ENCODE measurements at regions not wholly inside any gene's neighbourhood (a gene's known extent, or its start where the extent isn't known, plus 50 kb on each side); places are given as distances from the start of the nearest gene placed in this dataset.

DNA sequence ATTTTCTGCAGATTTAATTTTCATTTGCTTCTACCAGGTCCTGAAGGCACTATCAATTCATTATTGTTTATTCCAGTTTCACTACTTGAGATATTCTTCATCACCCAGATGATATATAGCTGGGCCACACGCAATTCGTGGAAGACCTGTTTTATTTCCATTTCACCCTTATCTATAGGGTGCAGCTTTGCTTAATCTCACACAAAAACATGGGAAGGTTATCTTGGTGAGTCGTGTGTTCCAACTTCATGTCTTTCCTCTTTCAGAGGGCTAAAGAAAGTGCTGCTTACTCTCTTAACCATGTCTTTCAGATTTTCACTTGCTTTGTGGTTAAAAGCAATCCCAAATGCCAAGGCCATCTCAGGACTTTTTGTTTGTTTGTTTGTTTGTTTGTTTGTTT is 194.0 kb downstream of the SOD2 start:
- no peaks in the 10 kb centered on the region for H3K27me3 ChIP-seq (ENCODE audit: control insufficient read depth, low read length)
- no peak overlapping the region for H3K4me3 ChIP-seq (ENCODE audit: low read length)
- H4K20me1 ChIP-seq (ENCODE audit: control insufficient read depth, insufficient read depth, low read depth, low read length), result no peaks in the 10 kb centered on the region
- H3K9me2 ChIP-seq (replicated peaks; ENCODE audit: control insufficient read depth, low read length), result no peaks in the 10 kb centered on the region
- no peaks in the 10 kb centered on the region for H3F3A ChIP-seq (ENCODE audit: control insufficient read depth, insufficient read depth)
- H3K27ac ChIP-seq (ENCODE audit: low read depth, low read length), result no peak overlapping the region
- TF ChIP-seq EZH2phosphoT487 (IDR thresholded peaks at IDR 0.05; ENCODE audit: borderline replicate concordance, low read length), result no peak
- TF ChIP-seq, protein P1, sequence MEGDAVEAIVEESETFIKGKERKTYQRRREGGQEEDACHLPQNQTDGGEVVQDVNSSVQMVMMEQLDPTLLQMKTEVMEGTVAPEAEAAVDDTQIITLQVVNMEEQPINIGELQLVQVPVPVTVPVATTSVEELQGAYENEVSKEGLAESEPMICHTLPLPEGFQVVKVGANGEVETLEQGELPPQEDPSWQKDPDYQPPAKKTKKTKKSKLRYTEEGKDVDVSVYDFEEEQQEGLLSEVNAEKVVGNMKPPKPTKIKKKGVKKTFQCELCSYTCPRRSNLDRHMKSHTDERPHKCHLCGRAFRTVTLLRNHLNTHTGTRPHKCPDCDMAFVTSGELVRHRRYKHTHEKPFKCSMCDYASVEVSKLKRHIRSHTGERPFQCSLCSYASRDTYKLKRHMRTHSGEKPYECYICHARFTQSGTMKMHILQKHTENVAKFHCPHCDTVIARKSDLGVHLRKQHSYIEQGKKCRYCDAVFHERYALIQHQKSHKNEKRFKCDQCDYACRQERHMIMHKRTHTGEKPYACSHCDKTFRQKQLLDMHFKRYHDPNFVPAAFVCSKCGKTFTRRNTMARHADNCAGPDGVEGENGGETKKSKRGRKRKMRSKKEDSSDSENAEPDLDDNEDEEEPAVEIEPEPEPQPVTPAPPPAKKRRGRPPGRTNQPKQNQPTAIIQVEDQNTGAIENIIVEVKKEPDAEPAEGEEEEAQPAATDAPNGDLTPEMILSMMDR (IDR thresholded peaks at IDR 0.05; ENCODE audit: low read depth, low read length, poor library complexity, severe bottlenecking), result no peak
- H3K79me2 ChIP-seq (ENCODE audit: control insufficient read depth, low read length), result no peaks in the 10 kb centered on the region
- no peaks in the 10 kb centered on the region for H3K36me3 ChIP-seq (ENCODE audit: control insufficient read depth, low read length)
- no peak overlapping the region for H3K4me2 ChIP-seq (ENCODE audit: low read length)
- H3K9me3 ChIP-seq (ENCODE audit: control insufficient read depth, insufficient read depth, low read length), result no peaks in the 10 kb centered on the region
- H3K4me1 ChIP-seq (ENCODE audit: control insufficient read depth, low read length), result no peaks in the 10 kb centered on the region

DNA sequence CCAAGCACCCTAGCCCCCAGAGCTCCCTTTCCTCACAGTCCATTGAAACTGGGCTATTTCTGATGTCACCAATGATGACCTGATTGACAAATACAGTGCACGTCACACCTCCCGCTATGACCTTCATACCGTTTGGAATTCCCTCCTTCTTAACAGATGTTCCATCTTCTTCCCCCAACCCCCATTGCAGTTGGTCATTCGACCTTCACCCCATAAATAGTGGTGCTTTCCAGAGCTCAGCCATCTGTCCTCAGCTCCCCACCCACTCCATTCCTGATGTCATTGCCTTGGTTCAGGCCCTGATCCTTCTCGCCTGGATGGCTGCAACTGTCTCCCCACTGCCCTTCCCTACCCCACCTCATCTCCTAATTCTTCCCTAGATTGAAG is 198.5 kb downstream of the SOD2 start:
- TF ChIP-seq, protein P1 (IDR thresholded peaks at IDR 0.05; ENCODE audit: low read depth, low read length, poor library complexity, severe bottlenecking), result no peak
- TF ChIP-seq EZH2phosphoT487 (IDR thresholded peaks at IDR 0.05; ENCODE audit: borderline replicate concordance, low read length), result no peak
- Histone ChIP-seq H3K9me3 (ENCODE audit: control insufficient read depth, insufficient read depth, low read length) (no peaks in the 10 kb centered on the region), H3K4me2 (ENCODE audit: low read length) (no peak overlapping the region), H3K36me3 (ENCODE audit: control insufficient read depth, low read length) (no peaks in the 10 kb centered on the region), H3K79me2 (ENCODE audit: control insufficient read depth, low read length) (no peaks in the 10 kb centered on the region), H3K4me1 (ENCODE audit: control insufficient read depth, low read length) (no peaks in the 10 kb centered on the region), H3K27me3 (ENCODE audit: control insufficient read depth, low read length) (no peaks in the 10 kb centered on the region), H3K27ac (ENCODE audit: low read depth, low read length) (no peak overlapping the region), H3F3A (ENCODE audit: control insufficient read depth, insufficient read depth) (no peaks in the 10 kb centered on the region), H3K9me2 (replicated peaks; ENCODE audit: control insufficient read depth, low read length) (no peaks in the 10 kb centered on the region), H3K4me3 (ENCODE audit: low read length) (no peak overlapping the region), H4K20me1 (ENCODE audit: control insufficient read depth, insufficient read depth, low read depth, low read length) (no peaks in the 10 kb centered on the region)

DNA sequence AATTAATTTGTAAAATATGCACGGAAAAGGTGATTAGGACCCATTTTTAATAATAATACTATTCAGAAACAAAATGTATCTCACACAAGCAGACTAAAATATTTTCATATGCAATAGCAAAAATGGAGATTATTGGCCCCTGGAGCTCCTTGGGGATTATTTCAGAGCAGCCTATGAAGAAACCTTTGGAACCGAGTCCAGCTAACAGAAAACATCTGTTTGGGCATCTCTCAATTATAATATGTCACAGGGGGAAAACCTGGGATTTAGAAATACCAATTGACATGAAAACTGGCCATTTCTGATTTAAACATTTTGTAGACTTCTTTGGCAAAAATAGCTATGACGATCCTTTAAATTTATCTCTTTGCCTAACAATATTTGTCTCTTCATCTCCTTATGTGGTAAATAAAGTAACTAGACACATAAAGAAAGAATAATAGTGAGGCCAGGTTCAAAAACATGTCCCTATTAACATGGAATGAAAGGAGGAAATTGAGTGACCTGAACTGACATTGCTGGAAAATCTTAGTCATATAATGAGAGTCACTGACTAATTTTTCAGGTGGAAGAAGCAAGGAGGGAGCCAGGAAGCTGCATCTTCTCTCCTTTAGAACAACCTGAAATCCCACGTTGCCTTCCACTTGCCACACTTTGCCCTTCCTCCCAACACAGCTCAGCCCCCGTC is 199.0 kb downstream of the SOD2 start:
- Histone ChIP-seq H3K4me2 (ENCODE audit: low read length) (no peak overlapping the region), H3K79me2 (ENCODE audit: control insufficient read depth, low read length) (no peaks in the 10 kb centered on the region), H3K9me2 (replicated peaks; ENCODE audit: control insufficient read depth, low read length) (no peaks in the 10 kb centered on the region), H3K36me3 (ENCODE audit: control insufficient read depth, low read length) (no peaks in the 10 kb centered on the region), H3F3A (ENCODE audit: control insufficient read depth, insufficient read depth) (no peaks in the 10 kb centered on the region), H3K27ac (ENCODE audit: low read depth, low read length) (no peak overlapping the region), H3K4me3 (ENCODE audit: low read length) (no peak overlapping the region), H3K4me1 (ENCODE audit: control insufficient read depth, low read length) (no peaks in the 10 kb centered on the region), H3K27me3 (ENCODE audit: control insufficient read depth, low read length) (no peaks in the 10 kb centered on the region), H3K9me3 (ENCODE audit: control insufficient read depth, insufficient read depth, low read length) (no peaks in the 10 kb centered on the region), H4K20me1 (ENCODE audit: control insufficient read depth, insufficient read depth, low read depth, low read length) (no peaks in the 10 kb centered on the region)
- TF ChIP-seq, protein P1 (IDR thresholded peaks at IDR 0.05; ENCODE audit: low read depth, low read length, poor library complexity, severe bottlenecking), result no peak
- TF ChIP-seq EZH2phosphoT487 (IDR thresholded peaks at IDR 0.05; ENCODE audit: borderline replicate concordance, low read length), result no peak
